GM19043 (cell line): ENCODE measurements at regions not wholly inside any gene's neighbourhood (a gene's known extent, or its start where the extent isn't known, plus 50 kb on each side); places are given as distances from the start of the nearest gene placed in this dataset.
"Not testable (repeated sequence)": the region's sequence is repeated elsewhere in the genome, so short reads cannot be mapped to it uniquely, and the experiment has no call there.

ENCODE experiments used
- ATAC-seq: cut with Tn5 transposase; IDR thresholded peaks from one replicate; pipeline ENCODE4 v1.9.1; 2021; ENCODE audit warnings: low read depth; ENCODE audit not compliant: unreplicated experiment

- not testable (repeated sequence) for ATAC-seq
These were observed 51.6 kb upstream of the WAC start for GRCh38 chr10:28481346-28481745.

DNA sequence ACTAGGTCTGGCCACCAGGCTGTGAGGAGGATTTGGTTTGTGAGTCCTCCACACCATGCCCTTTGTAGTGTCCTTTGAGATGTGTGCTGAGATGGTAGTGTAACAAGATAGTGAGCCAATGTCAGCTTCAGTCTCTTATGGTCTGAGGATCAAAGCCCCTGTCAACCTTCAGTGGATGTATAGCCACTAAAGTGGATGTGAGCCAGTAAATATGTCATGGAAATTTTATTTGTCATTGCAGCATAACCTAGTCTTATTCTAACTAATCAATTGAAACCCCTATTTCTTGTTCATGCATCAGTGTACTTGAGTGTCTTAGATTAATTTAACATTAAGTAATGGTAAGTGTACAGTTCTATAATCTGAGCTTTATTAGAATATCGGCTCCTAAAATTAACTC lies 51.0 kb upstream of the WAC start:
- no peak for ATAC-seq
